ENCODE measurements at regions not wholly inside any gene's neighbourhood (a gene's known extent, or its start where the extent isn't known, plus 50 kb on each side); places are given as distances from the start of the nearest gene placed in this dataset.
A peak's percentile ranks its signal among the peaks of the same experiment; 100 is the strongest.

DNA sequence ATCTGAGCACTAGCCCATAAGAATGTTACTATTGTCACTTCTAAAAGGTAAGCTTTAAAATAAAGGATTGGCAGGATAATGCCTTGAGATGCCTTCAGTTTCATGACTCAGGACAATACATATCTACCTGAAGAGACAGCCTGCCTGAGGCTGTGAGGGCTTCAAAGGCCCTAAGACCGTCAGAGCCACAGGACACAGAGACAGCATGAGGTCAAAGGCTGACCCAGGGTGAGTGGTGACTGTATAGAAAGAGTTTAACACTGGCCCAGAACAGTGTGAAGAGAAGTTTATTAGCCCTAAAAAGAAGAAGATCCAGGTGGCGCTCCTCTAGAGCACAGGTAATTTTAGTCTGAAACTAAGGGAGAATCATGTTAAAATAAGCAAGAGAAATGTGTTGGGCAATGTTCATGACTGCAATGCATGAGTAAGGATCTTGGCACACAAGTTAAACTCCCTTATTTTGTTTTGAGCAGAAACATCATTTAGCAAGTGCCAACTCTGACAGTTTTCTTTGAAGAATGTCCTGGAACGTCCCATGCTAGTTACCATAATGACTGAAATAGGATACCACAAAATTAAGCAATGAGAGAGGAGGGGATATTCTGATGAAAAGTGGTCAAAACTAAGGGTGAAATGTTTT, 78.1 kb upstream of the FAM110C start:
- peaks cover 4% of the 10 kb centered on the region for H3K27me3 ChIP-seq (replicated peaks; ENCODE audit: control insufficient read depth, insufficient read depth, low read length)
- DNase-seq (ENCODE audit: low read depth) = peak; percentile 1
- H3K4me3 ChIP-seq (ENCODE audit: low read length) = no peak overlapping the region

DNA sequence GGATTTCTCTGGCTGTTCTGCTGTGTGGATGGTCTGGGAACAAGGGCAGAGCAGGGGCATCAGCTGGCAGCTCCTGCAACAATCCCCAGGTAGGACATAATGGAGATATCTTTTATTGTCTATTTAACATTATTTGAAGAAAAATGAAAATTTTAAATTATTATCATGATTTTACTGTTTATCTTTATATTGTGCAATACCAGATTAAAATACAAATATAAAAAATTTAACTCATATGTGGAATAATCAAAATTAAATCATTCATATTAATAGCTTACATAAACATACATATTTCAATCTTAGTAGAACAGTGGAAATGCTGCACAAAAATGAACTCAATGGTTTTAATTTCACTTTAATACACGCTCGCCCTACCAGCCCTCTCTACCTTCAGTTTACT, 70.6 kb upstream of the FAM110C start:
- H3K27me3 ChIP-seq (replicated peaks; ENCODE audit: control insufficient read depth, insufficient read depth, low read length) = peaks cover 3% of the 10 kb centered on the region
- H3K36me3 ChIP-seq (ENCODE audit: control insufficient read depth, insufficient read depth, low read length, severe bottlenecking) = no peaks in the 10 kb centered on the region
- DNase-seq (ENCODE audit: low read depth) = no peak
- no peaks in the 10 kb centered on the region for H3K4me1 ChIP-seq (ENCODE audit: control insufficient read depth, insufficient read depth, low read length)
- no peak overlapping the region for H3K9ac ChIP-seq (ENCODE audit: low read length)
- no peak overlapping the region for H3K4me3 ChIP-seq (ENCODE audit: low read length)
- H3K9me3 ChIP-seq (ENCODE audit: control insufficient read depth, low read length) = no peaks in the 10 kb centered on the region

More for the DNA sequence above, 78.1 kb upstream of the FAM110C start:
- peaks cover 5% of the 10 kb centered on the region for H3K4me1 ChIP-seq (ENCODE audit: control insufficient read depth, insufficient read depth, low read length)
- no peaks in the 10 kb centered on the region for H3K36me3 ChIP-seq (ENCODE audit: control insufficient read depth, insufficient read depth, low read length, severe bottlenecking)
- H3K9me3 ChIP-seq (ENCODE audit: control insufficient read depth, low read length) = no peaks in the 10 kb centered on the region
- H3K9ac ChIP-seq (ENCODE audit: low read length) = no peak overlapping the region

- Histone ChIP-seq H3K27me3 (replicated peaks; ENCODE audit: control insufficient read depth, insufficient read depth, low read length) (peaks cover 3% of the 10 kb centered on the region), H3K36me3 (ENCODE audit: control insufficient read depth, insufficient read depth, low read length, severe bottlenecking) (no peaks in the 10 kb centered on the region), H3K4me1 (ENCODE audit: control insufficient read depth, insufficient read depth, low read length) (no peaks in the 10 kb centered on the region), H3K9me3 (ENCODE audit: control insufficient read depth, low read length) (no peaks in the 10 kb centered on the region), H3K4me3 (ENCODE audit: low read length) (no peak overlapping the region), H3K9ac (ENCODE audit: low read length) (no peak overlapping the region)
- DNase-seq (ENCODE audit: low read depth) = no peak
Measured at GRCh38 chr2:115303-115702, 69.0 kb upstream of the FAM110C start.

DNA sequence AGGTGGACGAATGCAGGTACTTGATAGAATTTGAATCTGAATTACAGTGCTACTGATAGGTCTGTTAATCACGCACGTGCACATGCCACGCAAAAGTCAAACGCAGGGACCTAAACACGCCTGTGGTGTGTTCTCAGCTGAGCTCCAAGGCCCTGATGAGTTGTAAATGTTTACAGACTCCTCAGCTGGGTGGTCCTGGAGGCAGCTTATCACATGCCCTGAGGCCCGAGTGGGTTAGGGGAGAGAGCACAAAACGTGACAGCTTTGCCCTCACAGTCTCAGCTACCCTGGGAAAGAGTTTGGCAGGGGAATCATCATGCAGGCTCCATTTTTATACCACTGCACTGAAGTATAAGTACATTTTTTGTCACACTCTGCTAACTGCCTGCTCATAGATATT, 68.3 kb upstream of the FAM110C start:
- Histone ChIP-seq H3K27me3 (replicated peaks; ENCODE audit: control insufficient read depth, insufficient read depth, low read length) (peaks cover 3% of the 10 kb centered on the region), H3K36me3 (ENCODE audit: control insufficient read depth, insufficient read depth, low read length, severe bottlenecking) (no peaks in the 10 kb centered on the region), H3K9ac (ENCODE audit: low read length) (no peak overlapping the region), H3K4me1 (ENCODE audit: control insufficient read depth, insufficient read depth, low read length) (no peaks in the 10 kb centered on the region), H3K9me3 (ENCODE audit: control insufficient read depth, low read length) (no peaks in the 10 kb centered on the region), H3K4me3 (ENCODE audit: low read length) (no peak overlapping the region)
- DNase-seq (ENCODE audit: low read depth) = no peak

DNA sequence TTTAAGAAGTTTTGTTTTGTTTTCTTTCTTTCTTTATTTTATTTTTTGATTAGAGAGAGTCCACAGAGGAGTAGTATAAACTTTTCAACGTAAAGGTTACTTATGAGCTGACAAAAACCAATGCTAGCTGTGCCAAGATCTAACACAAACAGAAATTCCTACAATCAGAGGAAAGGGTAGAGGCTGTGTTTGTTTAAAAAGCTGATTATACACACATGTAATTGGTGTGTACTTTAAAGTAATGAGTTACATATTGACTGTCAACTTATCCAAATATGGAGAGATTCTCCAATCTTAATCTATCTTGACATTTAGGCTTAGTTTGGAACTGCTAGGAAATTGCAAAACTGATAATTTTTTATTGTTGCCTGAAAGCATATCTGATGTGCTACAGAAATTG, 63.7 kb upstream of the FAM110C start:
- peaks cover 13% of the 10 kb centered on the region for H3K9me3 ChIP-seq (ENCODE audit: control insufficient read depth, low read length)
- H3K27me3 ChIP-seq (replicated peaks; ENCODE audit: control insufficient read depth, insufficient read depth, low read length) = no peaks in the 10 kb centered on the region
- no peaks in the 10 kb centered on the region for H3K36me3 ChIP-seq (ENCODE audit: control insufficient read depth, insufficient read depth, low read length, severe bottlenecking)
- H3K4me1 ChIP-seq (ENCODE audit: control insufficient read depth, insufficient read depth, low read length) = no peaks in the 10 kb centered on the region
- H3K4me3 ChIP-seq (ENCODE audit: low read length) = no peak overlapping the region
- no peak overlapping the region for H3K9ac ChIP-seq (ENCODE audit: low read length)
- DNase-seq (ENCODE audit: low read depth) = no peak

GRCh38 chr2:108920-109809, 62.9 kb upstream of the FAM110C start:
- no peaks in the 10 kb centered on the region for H3K36me3 ChIP-seq (ENCODE audit: control insufficient read depth, insufficient read depth, low read length, severe bottlenecking)
- DNase-seq (ENCODE audit: low read depth) = no peak

DNA sequence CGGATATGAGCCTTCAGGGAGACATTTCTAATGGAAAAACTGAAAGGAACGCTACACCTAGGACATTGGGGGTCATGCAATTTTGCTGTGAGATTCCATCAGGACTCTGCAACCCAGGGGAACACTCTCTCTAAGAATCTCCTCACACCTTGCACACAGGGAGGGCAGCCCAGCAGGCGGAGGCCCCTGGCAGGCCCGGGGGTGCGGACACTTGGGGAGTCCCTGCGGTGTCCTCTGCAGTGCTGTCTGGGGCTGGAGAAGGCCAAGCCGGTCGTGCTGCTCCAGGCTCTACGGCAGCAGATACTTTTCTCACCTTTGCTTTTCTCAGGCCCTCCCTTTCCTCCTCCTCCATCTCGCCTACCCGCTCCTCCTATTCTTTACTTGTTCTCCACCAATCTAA, 54.7 kb upstream of the FAM110C start:
- no peaks in the 10 kb centered on the region for H3K27me3 ChIP-seq (replicated peaks; ENCODE audit: control insufficient read depth, insufficient read depth, low read length)
- no peak overlapping the region for H3K9ac ChIP-seq (ENCODE audit: low read length)
- no peak overlapping the region for H3K4me3 ChIP-seq (ENCODE audit: low read length)
- no peak for DNase-seq (ENCODE audit: low read depth)
- H3K36me3 ChIP-seq (ENCODE audit: control insufficient read depth, insufficient read depth, low read length, severe bottlenecking) = no peaks in the 10 kb centered on the region
- peaks cover under 1% of the 10 kb centered on the region for H3K9me3 ChIP-seq (ENCODE audit: control insufficient read depth, low read length)
- no peaks in the 10 kb centered on the region for H3K4me1 ChIP-seq (ENCODE audit: control insufficient read depth, insufficient read depth, low read length)

More at GRCh38 chr2:108920-109809, 62.9 kb upstream of the FAM110C start:
- Histone ChIP-seq H3K4me1 (ENCODE audit: control insufficient read depth, insufficient read depth, low read length) (no peaks in the 10 kb centered on the region), H3K27me3 (replicated peaks; ENCODE audit: control insufficient read depth, insufficient read depth, low read length) (no peaks in the 10 kb centered on the region), H3K9me3 (ENCODE audit: control insufficient read depth, low read length) (peaks cover 13% of the 10 kb centered on the region), H3K4me3 (ENCODE audit: low read length) (no peak overlapping the region), H3K9ac (ENCODE audit: low read length) (no peak overlapping the region)

Measured in adipocyte (in vitro differentiated cells).